PC-3 (cell line): ENCODE measurements at regions not wholly inside any gene's neighbourhood (a gene's known extent, or its start where the extent isn't known, plus 50 kb on each side); places are given as distances from the start of the nearest gene placed in this dataset.
"Not testable (repeated sequence)": the region's sequence is repeated elsewhere in the genome, so short reads cannot be mapped to it uniquely, and the experiment has no call there.

Experiments
- CTCF ChIP-seq: fragments of 300-600 bp; sonication (generic); conservative IDR thresholded peaks from 2 replicates; pipeline ENCODE4 v1.5.1; 2017; ENCODE audit warnings: antibody characterized with exemption, low read depth, mild to moderate bottlenecking, low read length
- EZH2phosphoT487 ChIP-seq: fragments of 300-600 bp; sonication (generic); IDR thresholded peaks from 2 replicates; pipeline ENCODE4 v1.6.1; 2018; ENCODE audit warnings: mild to moderate bottlenecking, antibody characterized with exemption, low read length, borderline replicate concordance

- not testable (repeated sequence) for TF ChIP-seq CTCF, EZH2phosphoT487
These were observed 58.6 kb upstream of the WIPF3 start for GRCh38 chr7:29747645-29748245.
